Calu3 (cell line): ENCODE measurements at regions not wholly inside any gene's neighbourhood (a gene's known extent, or its start where the extent isn't known, plus 50 kb on each side); places are given as distances from the start of the nearest gene placed in this dataset.
"Not testable (repeated sequence)": the region's sequence is repeated elsewhere in the genome, so short reads cannot be mapped to it uniquely, and the experiment has no call there.

Experiments used
- BruUV-seq: library from RNA; stranded (reverse); fragments of 400-500 nt; replicated peaks from 2 replicates; lab custom pipeline; 2021; lab: Mats Ljungman, UMichigan
- CTCF ChIA-PET: fragments of 300-600 bp; sonication (Branson Sonifier 250); formaldehyde crosslinking; loops from one replicate; lab custom pipeline; 2022; ENCODE audit warnings: antibody characterized with exemption; lab: Charles Lee
- DNase-seq: peaks from one replicate; pipeline ENCODE4 v3.0.0; 2022
- H3K27ac Mint-ChIP-seq: one replicate; pipeline ENCODE4 v1.8.0; 2022; ENCODE audit warnings: mixed read lengths; ENCODE audit not compliant: unreplicated experiment
- H3K27me3 Mint-ChIP-seq: one replicate; pipeline ENCODE4 v1.8.0; 2022; ENCODE audit warnings: mixed read lengths; ENCODE audit not compliant: unreplicated experiment
- H3K36me3 Mint-ChIP-seq: one replicate; pipeline ENCODE4 v1.8.0; 2022; ENCODE audit warnings: mild to moderate bottlenecking, moderate library complexity, mixed read lengths; ENCODE audit not compliant: insufficient read depth, unreplicated experiment
- H3K4me1 Mint-ChIP-seq: one replicate; pipeline ENCODE4 v1.8.0; 2022; ENCODE audit warnings: mild to moderate bottlenecking, low read depth, mixed read lengths; ENCODE audit not compliant: unreplicated experiment
- H3K4me3 Mint-ChIP-seq: one replicate; pipeline ENCODE4 v1.8.0; 2022; ENCODE audit warnings: mild to moderate bottlenecking, low read depth, moderate library complexity, mixed read lengths; ENCODE audit not compliant: unreplicated experiment
- H3K9me3 Mint-ChIP-seq: one replicate; pipeline ENCODE4 v1.8.0; 2022; ENCODE audit warnings: low read depth, mixed read lengths; ENCODE audit not compliant: unreplicated experiment
- CTCF ChIP-seq: fragments of 200-600 bp; IDR thresholded peaks from one replicate; pipeline ENCODE4 v1.8.0; 2022; ENCODE audit warnings: antibody characterized with exemption; ENCODE audit not compliant: unreplicated experiment
- intact Hi-C: fragments of 100-400 bp; cut with micrococcal nuclease; formaldehyde crosslinking; loops from one replicate; pipeline ENCODE4 v1.10.0; 2022; ENCODE audit not compliant: unreplicated experiment

- DNase-seq: peak; percentile 6
- Mint-ChIP-seq H3K27me3 (no peaks in the 10 kb centered on the region), H3K9me3 (peaks cover 3% of the 10 kb centered on the region), H3K4me3 (no peak overlapping the region), H3K27ac (no peak overlapping the region), H3K4me1 (peaks cover 8% of the 10 kb centered on the region), H3K36me3 (peaks cover 3% of the 10 kb centered on the region)
- no peak for TF ChIP-seq CTCF
- intact Hi-C loops: no loop called here
- BruUV-seq: no TSS peak
- CTCF ChIA-PET: no interaction called here
Observed at GRCh38 chr10:6838118-6838517, 258.0 kb upstream of the PRKCQ start.

GRCh38 chr10:6833458-6834011, 253.5 kb upstream of the PRKCQ start:
- DNase-seq: no peak
- no peak overlapping the region for H3K27ac Mint-ChIP-seq
- H3K36me3 Mint-ChIP-seq: no peaks in the 10 kb centered on the region
- H3K4me3 Mint-ChIP-seq: no peak overlapping the region
- intact Hi-C loops: no loop called here
- no TSS peak for BruUV-seq
- H3K9me3 Mint-ChIP-seq: no peaks in the 10 kb centered on the region
- H3K27me3 Mint-ChIP-seq: no peaks in the 10 kb centered on the region
- CTCF ChIA-PET: no interaction called here
- no peak for TF ChIP-seq CTCF
- peaks cover 8% of the 10 kb centered on the region for H3K4me1 Mint-ChIP-seq

- H3K36me3 Mint-ChIP-seq, intact Hi-C loops, H3K9me3 Mint-ChIP-seq, H3K4me1 Mint-ChIP-seq, H3K27me3 Mint-ChIP-seq, H3K4me3 Mint-ChIP-seq, CTCF ChIA-PET, BruUV-seq, DNase-seq: not testable (repeated sequence)
- peak overlapping the region; percentile 43 for H3K27ac Mint-ChIP-seq
Observed at GRCh38 chr10:6830981-6831380, 250.9 kb upstream of the PRKCQ start.

- CTCF ChIA-PET, DNase-seq, BruUV-seq, H3K27ac Mint-ChIP-seq, H3K27me3 Mint-ChIP-seq, intact Hi-C loops, H3K4me3 Mint-ChIP-seq, H3K9me3 Mint-ChIP-seq, H3K36me3 Mint-ChIP-seq: not testable (repeated sequence)
- peaks cover 13% of the 10 kb centered on the region for H3K4me1 Mint-ChIP-seq
Observed at GRCh38 chr10:6824793-6825192, 244.7 kb upstream of the PRKCQ start.

- H3K4me3 Mint-ChIP-seq: no peak overlapping the region
- no peaks in the 10 kb centered on the region for H3K36me3 Mint-ChIP-seq
- no peaks in the 10 kb centered on the region for H3K9me3 Mint-ChIP-seq
- no peak for TF ChIP-seq CTCF
- H3K27me3 Mint-ChIP-seq: no peaks in the 10 kb centered on the region
- CTCF ChIA-PET: no interaction called here
- no TSS peak for BruUV-seq
- no peak overlapping the region for H3K27ac Mint-ChIP-seq
- H3K4me1 Mint-ChIP-seq: peaks cover 13% of the 10 kb centered on the region
- intact Hi-C loops: no loop called here
- DNase-seq: no peak
Observed at GRCh38 chr10:6823770-6824169, 243.7 kb upstream of the PRKCQ start.
